ENCODE measurements at regions not wholly inside any gene's neighbourhood (a gene's known extent, or its start where the extent isn't known, plus 50 kb on each side); places are given as distances from the start of the nearest gene placed in this dataset.

- no peak for DNase-seq (ENCODE audit: low read depth)
Observed at GRCh38 chr3:157718800-157719199, 215.6 kb upstream of the VEPH1 start.

- no peak for DNase-seq (ENCODE audit: low read depth)
Observed at GRCh38 chr3:157713101-157713500, 209.9 kb upstream of the VEPH1 start.

- no peak for DNase-seq (ENCODE audit: low read depth)
Observed at GRCh38 chr3:157705258-157705657, 202.0 kb upstream of the VEPH1 start.

- DNase-seq (ENCODE audit: low read depth), result no peak
Observed at GRCh38 chr3:157700405-157700804, 197.2 kb upstream of the VEPH1 start.

- no peak for DNase-seq (ENCODE audit: low read depth)
Observed at GRCh38 chr3:157695586-157695985, 192.4 kb upstream of the VEPH1 start.

GRCh38 chr3:157695103-157695502, 191.9 kb upstream of the VEPH1 start:
- no peak for DNase-seq (ENCODE audit: low read depth)

GRCh38 chr3:157693762-157694161, 190.5 kb upstream of the VEPH1 start:
- DNase-seq (ENCODE audit: low read depth), result no peak

- DNase-seq (ENCODE audit: low read depth), result no peak
Observed at GRCh38 chr3:157692468-157692867, 189.3 kb upstream of the VEPH1 start.

- no peak for DNase-seq (ENCODE audit: low read depth)
Observed at GRCh38 chr3:157683668-157684067, 180.5 kb upstream of the VEPH1 start.

GRCh38 chr3:157672061-157672460, 168.8 kb upstream of the VEPH1 start:
- DNase-seq (ENCODE audit: low read depth), result no peak

- no peak for DNase-seq (ENCODE audit: low read depth)
Observed at GRCh38 chr3:157671656-157672055, 168.4 kb upstream of the VEPH1 start.

- DNase-seq (ENCODE audit: low read depth), result no peak
Observed at GRCh38 chr3:157669416-157669815, 166.2 kb upstream of the VEPH1 start.

GRCh38 chr3:157667493-157667892, 164.3 kb upstream of the VEPH1 start:
- no peak for DNase-seq (ENCODE audit: low read depth)

- no peak for DNase-seq (ENCODE audit: low read depth)
Observed at GRCh38 chr3:157662171-157662570, 159.0 kb upstream of the VEPH1 start.

GRCh38 chr3:157660847-157661246, 157.6 kb upstream of the VEPH1 start:
- no peak for DNase-seq (ENCODE audit: low read depth)

GRCh38 chr3:157652366-157652765, 149.2 kb upstream of the VEPH1 start:
- no peak for DNase-seq (ENCODE audit: low read depth)

- no peak for DNase-seq (ENCODE audit: low read depth)
Observed at GRCh38 chr3:157650699-157651098, 147.5 kb upstream of the VEPH1 start.

GRCh38 chr3:157650172-157650571, 147.0 kb upstream of the VEPH1 start:
- no peak for DNase-seq (ENCODE audit: low read depth)

- no peak for DNase-seq (ENCODE audit: low read depth)
Observed at GRCh38 chr3:157649511-157649910, 146.3 kb upstream of the VEPH1 start.

GRCh38 chr3:157647820-157648219, 144.6 kb upstream of the VEPH1 start:
- DNase-seq (ENCODE audit: low read depth), result no peak

GRCh38 chr3:157639756-157640426, 136.7 kb upstream of the VEPH1 start:
- no peak for DNase-seq (ENCODE audit: low read depth)

- DNase-seq (ENCODE audit: low read depth), result no peak
Observed at GRCh38 chr3:157637866-157638265, 134.7 kb upstream of the VEPH1 start.

GRCh38 chr3:157633241-157633640, 130.0 kb upstream of the VEPH1 start:
- DNase-seq (ENCODE audit: low read depth), result no peak

GRCh38 chr3:157632075-157632474, 128.9 kb upstream of the VEPH1 start:
- no peak for DNase-seq (ENCODE audit: low read depth)

- no peak for DNase-seq (ENCODE audit: low read depth)
Observed at GRCh38 chr3:157631478-157631877, 128.3 kb upstream of the VEPH1 start.
